Putamen (tissue), 1 donor: ENCODE measurements at regions not wholly inside any gene's neighbourhood (a gene's known extent, or its start where the extent isn't known, plus 50 kb on each side); places are given as distances from the start of the nearest gene placed in this dataset.

Source experiments
- DNase-seq: peaks from one replicate; pipeline ENCODE4 v3.0.0-alpha.2; 2016; ENCODE audit warnings: low spot score

- no peak for DNase-seq
These were observed 72.4 kb upstream of the GGTLC1 start for GRCh38 chr20:24060851-24061590.

- DNase-seq = no peak
These were observed 70.6 kb upstream of the GGTLC1 start for GRCh38 chr20:24059174-24059573.

- DNase-seq = no peak
These were observed 67.9 kb upstream of the GGTLC1 start for GRCh38 chr20:24056491-24056890.

- no peak for DNase-seq
These were observed 64.2 kb upstream of the GGTLC1 start for GRCh38 chr20:24052599-24053275.

GRCh38 chr20:24051160-24051559 lies 62.6 kb upstream of the GGTLC1 start:
- no peak for DNase-seq

GRCh38 chr20:24050119-24050518 lies 61.5 kb upstream of the GGTLC1 start:
- no peak for DNase-seq

GRCh38 chr20:24049081-24049480 lies 60.5 kb upstream of the GGTLC1 start:
- no peak for DNase-seq

- no peak for DNase-seq
These were observed 59.5 kb upstream of the GGTLC1 start for GRCh38 chr20:24048024-24048611.

GRCh38 chr20:24046888-24047287 lies 58.3 kb upstream of the GGTLC1 start:
- DNase-seq = no peak

GRCh38 chr20:24045621-24046318 lies 57.2 kb upstream of the GGTLC1 start:
- no peak for DNase-seq

- DNase-seq = no peak
These were observed 54.7 kb upstream of the GGTLC1 start for GRCh38 chr20:24043294-24043693.

- no peak for DNase-seq
These were observed 54.1 kb upstream of the GGTLC1 start for GRCh38 chr20:24042646-24043045.

GRCh38 chr20:24040896-24041459 lies 52.4 kb upstream of the GGTLC1 start:
- DNase-seq = no peak

GRCh38 chr20:24039196-24039595 lies 50.6 kb upstream of the GGTLC1 start:
- DNase-seq = no peak
